Neural progenitor cell (in vitro differentiated cells): ENCODE measurements at regions not wholly inside any gene's neighbourhood (a gene's known extent, or its start where the extent isn't known, plus 50 kb on each side); places are given as distances from the start of the nearest gene placed in this dataset.

Experiments used
- CTCF ChIP-seq: fragments of 200-600 bp; sonication (generic); IDR thresholded peaks from 2 replicates; pipeline ENCODE4 v1.5.1; 2017; ENCODE audit warnings: antibody characterized with exemption, mild to moderate bottlenecking
- EZH2phosphoT487 ChIP-seq: fragments of 200-600 bp; sonication (generic); IDR thresholded peaks from 2 replicates; pipeline ENCODE4 v1.6.1; 2017; ENCODE audit warnings: antibody characterized with exemption

GRCh38 chr6:56842686-56843475 lies 112.0 kb upstream of the BEND6 start:
- TF ChIP-seq CTCF, result no peak
- TF ChIP-seq EZH2phosphoT487, result no peak
